HG03457 (cell line): ENCODE measurements at regions not wholly inside any gene's neighbourhood (a gene's known extent, or its start where the extent isn't known, plus 50 kb on each side); places are given as distances from the start of the nearest gene placed in this dataset.
"Not testable (repeated sequence)": the region's sequence is repeated elsewhere in the genome, so short reads cannot be mapped to it uniquely, and the experiment has no call there.

ENCODE experiments used
- ATAC-seq: cut with Tn5 transposase; IDR thresholded peaks from one replicate; pipeline ENCODE4 v1.9.1; 2021; ENCODE audit warnings: moderate number of reproducible peaks; ENCODE audit not compliant: unreplicated experiment

GRCh38 chr13:80180740-80181355, 160.1 kb downstream of the SPRY2 start:
- ATAC-seq, result no peak

GRCh38 chr13:80177327-80177726, 163.6 kb downstream of the SPRY2 start:
- no peak for ATAC-seq

GRCh38 chr13:80173224-80173623, 167.7 kb downstream of the SPRY2 start:
- no peak for ATAC-seq

- no peak for ATAC-seq
Measured at GRCh38 chr13:80171096-80171495, 169.8 kb downstream of the SPRY2 start.

GRCh38 chr13:80168089-80168850, 172.7 kb downstream of the SPRY2 start:
- no peak for ATAC-seq

GRCh38 chr13:80166352-80166751, 174.6 kb downstream of the SPRY2 start:
- no peak for ATAC-seq

- no peak for ATAC-seq
Measured at GRCh38 chr13:80164462-80164861, 176.5 kb downstream of the SPRY2 start.

GRCh38 chr13:80161896-80162295, 179.0 kb downstream of the SPRY2 start:
- no peak for ATAC-seq

- no peak for ATAC-seq
Measured at GRCh38 chr13:80161219-80161618, 179.7 kb downstream of the SPRY2 start.

- no peak for ATAC-seq
Measured at GRCh38 chr13:80160110-80160509, 180.8 kb downstream of the SPRY2 start.

GRCh38 chr13:80157261-80157932, 183.5 kb downstream of the SPRY2 start:
- ATAC-seq, result no peak

- ATAC-seq, result not testable (repeated sequence)
Measured at GRCh38 chr13:80152142-80152541, 188.8 kb downstream of the SPRY2 start.

GRCh38 chr13:80151016-80151415, 189.9 kb downstream of the SPRY2 start:
- no peak for ATAC-seq

GRCh38 chr13:80149736-80150135, 191.2 kb downstream of the SPRY2 start:
- ATAC-seq, result no peak

- ATAC-seq, result no peak
Measured at GRCh38 chr13:80145171-80145690, 195.7 kb downstream of the SPRY2 start.

GRCh38 chr13:80144493-80144892, 196.4 kb downstream of the SPRY2 start:
- ATAC-seq, result no peak

GRCh38 chr13:80141123-80141849, 199.6 kb downstream of the SPRY2 start:
- ATAC-seq, result no peak

- no peak for ATAC-seq
Measured at GRCh38 chr13:80140685-80141084, 200.2 kb downstream of the SPRY2 start.

- ATAC-seq, result no peak
Measured at GRCh38 chr13:80139196-80139595, 201.7 kb downstream of the SPRY2 start.

GRCh38 chr13:80137994-80138393, 202.9 kb downstream of the SPRY2 start:
- ATAC-seq, result no peak

- ATAC-seq, result no peak
Measured at GRCh38 chr13:80134346-80134745, 206.6 kb downstream of the SPRY2 start.
